Gastroesophageal sphincter (tissue), 3 donors: ENCODE measurements at regions not wholly inside any gene's neighbourhood (a gene's known extent, or its start where the extent isn't known, plus 50 kb on each side); places are given as distances from the start of the nearest gene placed in this dataset.

ENCODE experiments used
- POLR2A ChIP-seq, 2 donors: fragments of 450-650 bp; IDR thresholded peaks; one replicate each; pipeline ENCODE4 v1.6.1; 2017; ENCODE audit warnings: antibody characterized with exemption in 2 of 2, mild to moderate bottlenecking in 2 of 2, moderate library complexity in 1 of 2
- POLR2AphosphoS5 ChIP-seq: sonication (generic); formaldehyde crosslinking; IDR thresholded peaks from one replicate; pipeline ENCODE4 v1.6.1; 2017; ENCODE audit warnings: antibody characterized with exemption
- TF ChIP-seq, protein P1 (sequence below), 4 experiments: fragments of 200-600 bp in 2 of 4; fragments of 450-650 bp in 2 of 4; sonication (generic) in 1 of 4; IDR thresholded peaks; one replicate each; pipeline ENCODE4 v1.5.1; 2017 to 2019; ENCODE audit warnings: antibody characterized with exemption in 4 of 4, mild to moderate bottlenecking in 2 of 4, moderate library complexity in 2 of 4

GRCh38 chr16:52051414-52052172 lies 495.4 kb downstream of the TOX3 start:
- TF ChIP-seq, protein P1, sequence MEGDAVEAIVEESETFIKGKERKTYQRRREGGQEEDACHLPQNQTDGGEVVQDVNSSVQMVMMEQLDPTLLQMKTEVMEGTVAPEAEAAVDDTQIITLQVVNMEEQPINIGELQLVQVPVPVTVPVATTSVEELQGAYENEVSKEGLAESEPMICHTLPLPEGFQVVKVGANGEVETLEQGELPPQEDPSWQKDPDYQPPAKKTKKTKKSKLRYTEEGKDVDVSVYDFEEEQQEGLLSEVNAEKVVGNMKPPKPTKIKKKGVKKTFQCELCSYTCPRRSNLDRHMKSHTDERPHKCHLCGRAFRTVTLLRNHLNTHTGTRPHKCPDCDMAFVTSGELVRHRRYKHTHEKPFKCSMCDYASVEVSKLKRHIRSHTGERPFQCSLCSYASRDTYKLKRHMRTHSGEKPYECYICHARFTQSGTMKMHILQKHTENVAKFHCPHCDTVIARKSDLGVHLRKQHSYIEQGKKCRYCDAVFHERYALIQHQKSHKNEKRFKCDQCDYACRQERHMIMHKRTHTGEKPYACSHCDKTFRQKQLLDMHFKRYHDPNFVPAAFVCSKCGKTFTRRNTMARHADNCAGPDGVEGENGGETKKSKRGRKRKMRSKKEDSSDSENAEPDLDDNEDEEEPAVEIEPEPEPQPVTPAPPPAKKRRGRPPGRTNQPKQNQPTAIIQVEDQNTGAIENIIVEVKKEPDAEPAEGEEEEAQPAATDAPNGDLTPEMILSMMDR (IDR thresholded peaks at IDR 0.05) = no peak
- no peak for TF ChIP-seq POLR2A (IDR thresholded peaks at IDR 0.05)
- TF ChIP-seq POLR2AphosphoS5 = no peak
